HCT116 (cell line): ENCODE measurements at regions not wholly inside any gene's neighbourhood (a gene's known extent, or its start where the extent isn't known, plus 50 kb on each side); places are given as distances from the start of the nearest gene placed in this dataset.

Experiments
- ATAC-seq: fragments of 200-7000 bp; cut with Tn5 transposase; 2 replicates; pipeline ENCODE4 v1.9.1; 2020; ENCODE audit warnings: mild to moderate bottlenecking, moderate library complexity
- BruUV-seq: library from RNA; stranded (reverse); fragments of 400-500 nt; replicated peaks from 2 replicates; lab custom pipeline; 2021; lab: Mats Ljungman, UMichigan
- CTCF ChIA-PET: fragments of 300-600 bp; sonication (Branson Sonifier 250); formaldehyde crosslinking; loops from one replicate; lab custom pipeline; 2021; ENCODE audit warnings: antibody characterized with exemption; lab: Charles Lee
- POLR2A ChIA-PET: fragments of 300-600, 350-600 bp; sonication (Branson Sonifier 250); formaldehyde crosslinking; loops from one replicate; lab custom pipeline; 2021; ENCODE audit warnings: antibody characterized with exemption; lab: Charles Lee
- RAD21 ChIA-PET, 2 experiments: fragments of 300-600 bp; sonication (Branson Sonifier 250); formaldehyde crosslinking; loops; one replicate each; lab custom pipeline; 2023; ENCODE audit warnings: low total read pairs in 2 of 2; ENCODE audit not compliant: uncharacterized antibody in 2 of 2, unreplicated experiment in 2 of 2, low non-redundant PET in 1 of 2; lab: Charles Lee
- DNase-seq: peaks from one replicate; pipeline ENCODE4 v3.0.0-alpha.2; 2010; ENCODE audit warnings: low read depth, low spot score
- H2AFZ ChIP-seq: fragments of 200-600 bp; shearing (Covaris generic), sonication (generic); 2 replicates; pipeline ENCODE4 v1.6.1; 2017; ENCODE audit warnings: low read depth, mixed run types, mixed read lengths, antibody characterized with exemption, low read length; ENCODE audit not compliant: poor library complexity, severe bottlenecking
- H3K27ac ChIP-seq: 2 replicates; pipeline ENCODE4 v1.5.1; 2012; ENCODE audit warnings: low read depth, low read length
- H3K27me3 ChIP-seq: fragments of 200-600 bp; sonication (generic); 2 replicates; pipeline ENCODE4 v1.6.1; 2016; ENCODE audit warnings: mixed run types, low read length, mixed read lengths; ENCODE audit not compliant: insufficient read depth
- H3K36me3 ChIP-seq, 2 experiments: fragments of 200-500 bp in 1 of 2; fragments of 200-600 bp in 1 of 2; sonication (Bioruptor generic) in 1 of 2; sonication (generic) in 1 of 2; 2 replicates each; pipeline versions ENCODE4 v1.5.1 to v1.6.1; 2014 to 2016; ENCODE audit warnings: low read length in 2 of 2, inconsistent platforms in 1 of 2, mixed read lengths in 1 of 2, mixed run types in 1 of 2; ENCODE audit not compliant: insufficient read depth in 2 of 2, control insufficient read depth in 1 of 2
- H3K4me1 ChIP-seq, 2 experiments: fragments of 200-600 bp in 1 of 2; sonication (generic) in 1 of 2; 2 replicates each; pipeline versions ENCODE4 v1.5.1 to v1.6.1; 2012 to 2017; ENCODE audit warnings: low read length in 2 of 2, inconsistent platforms in 1 of 2, mild to moderate bottlenecking in 1 of 2, mixed read lengths in 1 of 2, mixed run types in 1 of 2, moderate library complexity in 1 of 2; ENCODE audit not compliant: insufficient read depth in 2 of 2, control insufficient read depth in 1 of 2
- H3K4me2 ChIP-seq: fragments of 200-600 bp; sonication (generic); 2 replicates; pipeline ENCODE4 v1.6.1; 2017; ENCODE audit warnings: mixed run types, low read length, mixed read lengths
- H3K4me3 ChIP-seq, 2 experiments: fragments of 200-600 bp in 1 of 2; sonication (generic) in 1 of 2; replicated peaks in 1 of 2; 2 replicates each; pipeline ENCODE4 v1.5.1; 2011 to 2016; ENCODE audit warnings: low read length in 2 of 2, control low read depth in 1 of 2, low read depth in 1 of 2, mild to moderate bottlenecking in 1 of 2, mixed read lengths in 1 of 2, mixed run types in 1 of 2
- H3K79me2 ChIP-seq: fragments of 200-600 bp; sonication (generic); 2 replicates; pipeline ENCODE4 v1.6.1; 2017; ENCODE audit warnings: mild to moderate bottlenecking, mixed run types, low read length, moderate library complexity, mixed read lengths; ENCODE audit not compliant: insufficient read depth
- H3K9ac ChIP-seq: fragments of 200-600 bp; sonication (generic); 2 replicates; pipeline ENCODE4 v1.6.1; 2016; ENCODE audit warnings: low read length, mixed read lengths
- H3K9me2 ChIP-seq: fragments of 200-600 bp; sonication (generic), shearing (Covaris generic); 2 replicates; pipeline ENCODE4 v1.6.1; 2017; ENCODE audit warnings: mixed run types, mild to moderate bottlenecking, moderate library complexity; ENCODE audit not compliant: insufficient read depth
- H3K9me3 ChIP-seq, 2 experiments: fragments of 200-500 bp in 1 of 2; fragments of 200-600 bp in 1 of 2; sonication (Bioruptor generic) in 1 of 2; sonication (generic) in 1 of 2; 2 replicates each; pipeline ENCODE4 v1.6.1; 2014 to 2017; ENCODE audit warnings: low read length in 2 of 2, mixed read lengths in 2 of 2, inconsistent platforms in 1 of 2, low read depth in 1 of 2, mild to moderate bottlenecking in 1 of 2, mixed run types in 1 of 2, moderate library complexity in 1 of 2; ENCODE audit not compliant: control insufficient read depth in 1 of 2, insufficient read depth in 1 of 2
- H4K20me1 ChIP-seq: fragments of 200-600 bp; sonication (generic), shearing (Covaris generic); 2 replicates; pipeline ENCODE4 v1.6.1; 2017; ENCODE audit warnings: mixed run types, mild to moderate bottlenecking, moderate library complexity; ENCODE audit not compliant: insufficient read depth
- EGR1 ChIP-seq: IDR thresholded peaks from 2 replicates; pipeline ENCODE4 v1.6.1; 2012; ENCODE audit warnings: low read depth
- ELF1 ChIP-seq: IDR thresholded peaks from 2 replicates; pipeline ENCODE4 v1.6.1; 2012; ENCODE audit warnings: low read depth, borderline replicate concordance
- EZH2 ChIP-seq: fragments of 200-600 bp; sonication (generic); IDR thresholded peaks from 2 replicates; pipeline ENCODE4 v1.6.1; 2017; ENCODE audit warnings: antibody characterized with exemption, mixed run types
- EZH2phosphoT487 ChIP-seq: fragments of 200-600 bp; IDR thresholded peaks from 2 replicates; pipeline ENCODE4 v1.6.1; 2018; ENCODE audit warnings: antibody characterized with exemption, borderline replicate concordance
- FOSL1 ChIP-seq: IDR thresholded peaks from 2 replicates; pipeline ENCODE4 v1.6.1; 2012; ENCODE audit warnings: low read depth
- JUND ChIP-seq: IDR thresholded peaks from 2 replicates; pipeline ENCODE4 v1.6.1; 2012
- POLR2AphosphoS5 ChIP-seq: IDR thresholded peaks from 2 replicates; pipeline ENCODE4 v1.6.1; 2011; ENCODE audit warnings: mild to moderate bottlenecking, low read depth, low read length, moderate library complexity
- RAD21 ChIP-seq: IDR thresholded peaks from 2 replicates; pipeline ENCODE4 v1.6.1; 2012; ENCODE audit warnings: low read depth, mild to moderate bottlenecking
- YY1 ChIP-seq: IDR thresholded peaks from 2 replicates; pipeline ENCODE4 v1.6.1; 2011; ENCODE audit warnings: low read length, low read depth, moderate library complexity, mild to moderate bottlenecking; ENCODE audit not compliant: insufficient replicate concordance; ENCODE audit errors: extremely low read depth
- ZBTB33 ChIP-seq: IDR thresholded peaks from 2 replicates; pipeline ENCODE4 v1.6.1; 2011; ENCODE audit warnings: mild to moderate bottlenecking, low read length, moderate library complexity; ENCODE audit not compliant: insufficient replicate concordance; ENCODE audit errors: extremely low read depth
- intact Hi-C: fragments of 100-400 bp; cut with micrococcal nuclease; formaldehyde crosslinking; loops from 2 replicates; pipeline ENCODE4 v1.10.0; 2022
- TF ChIP-seq, protein P1 (sequence below): IDR thresholded peaks from 2 replicates; pipeline ENCODE4 v1.6.1; 2012; ENCODE audit warnings: low read depth
- TF ChIP-seq, protein P2 (sequence below): IDR thresholded peaks from 2 replicates; pipeline ENCODE4 v1.6.1; 2012
- TF ChIP-seq, protein P3 (sequence below): IDR thresholded peaks from 2 replicates; pipeline ENCODE4 v1.6.1; 2012

GRCh38 chr22:27196606-27197005 lies 539.2 kb downstream of the MIAT start:
- TF ChIP-seq EZH2 (no peak), RAD21 (no peak), FOSL1 (no peak), POLR2AphosphoS5 (no peak)
- TF ChIP-seq, protein P1, sequence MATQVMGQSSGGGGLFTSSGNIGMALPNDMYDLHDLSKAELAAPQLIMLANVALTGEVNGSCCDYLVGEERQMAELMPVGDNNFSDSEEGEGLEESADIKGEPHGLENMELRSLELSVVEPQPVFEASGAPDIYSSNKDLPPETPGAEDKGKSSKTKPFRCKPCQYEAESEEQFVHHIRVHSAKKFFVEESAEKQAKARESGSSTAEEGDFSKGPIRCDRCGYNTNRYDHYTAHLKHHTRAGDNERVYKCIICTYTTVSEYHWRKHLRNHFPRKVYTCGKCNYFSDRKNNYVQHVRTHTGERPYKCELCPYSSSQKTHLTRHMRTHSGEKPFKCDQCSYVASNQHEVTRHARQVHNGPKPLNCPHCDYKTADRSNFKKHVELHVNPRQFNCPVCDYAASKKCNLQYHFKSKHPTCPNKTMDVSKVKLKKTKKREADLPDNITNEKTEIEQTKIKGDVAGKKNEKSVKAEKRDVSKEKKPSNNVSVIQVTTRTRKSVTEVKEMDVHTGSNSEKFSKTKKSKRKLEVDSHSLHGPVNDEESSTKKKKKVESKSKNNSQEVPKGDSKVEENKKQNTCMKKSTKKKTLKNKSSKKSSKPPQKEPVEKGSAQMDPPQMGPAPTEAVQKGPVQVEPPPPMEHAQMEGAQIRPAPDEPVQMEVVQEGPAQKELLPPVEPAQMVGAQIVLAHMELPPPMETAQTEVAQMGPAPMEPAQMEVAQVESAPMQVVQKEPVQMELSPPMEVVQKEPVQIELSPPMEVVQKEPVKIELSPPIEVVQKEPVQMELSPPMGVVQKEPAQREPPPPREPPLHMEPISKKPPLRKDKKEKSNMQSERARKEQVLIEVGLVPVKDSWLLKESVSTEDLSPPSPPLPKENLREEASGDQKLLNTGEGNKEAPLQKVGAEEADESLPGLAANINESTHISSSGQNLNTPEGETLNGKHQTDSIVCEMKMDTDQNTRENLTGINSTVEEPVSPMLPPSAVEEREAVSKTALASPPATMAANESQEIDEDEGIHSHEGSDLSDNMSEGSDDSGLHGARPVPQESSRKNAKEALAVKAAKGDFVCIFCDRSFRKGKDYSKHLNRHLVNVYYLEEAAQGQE: no peak
- ChIA-PET CTCF (no interaction called here), POLR2A (no interaction called here), RAD21 (no interaction called here)
- Histone ChIP-seq H3K9me3 (no peaks in the 10 kb centered on the region), H3K27ac (no peak overlapping the region), H3K4me3 (no peak overlapping the region), H3K27me3 (no peaks in the 10 kb centered on the region), H3K79me2 (no peaks in the 10 kb centered on the region), H3K9me2 (no peaks in the 10 kb centered on the region), H3K9ac (no peak overlapping the region), H3K36me3 (no peaks in the 10 kb centered on the region), H2AFZ (no peak overlapping the region), H3K4me1 (no peaks in the 10 kb centered on the region), H4K20me1 (no peaks in the 10 kb centered on the region), H3K4me2 (no peak overlapping the region)
- intact Hi-C loops: no loop called here
- DNase-seq: no peak
- BruUV-seq: no TSS peak
- no peak for ATAC-seq

DNA sequence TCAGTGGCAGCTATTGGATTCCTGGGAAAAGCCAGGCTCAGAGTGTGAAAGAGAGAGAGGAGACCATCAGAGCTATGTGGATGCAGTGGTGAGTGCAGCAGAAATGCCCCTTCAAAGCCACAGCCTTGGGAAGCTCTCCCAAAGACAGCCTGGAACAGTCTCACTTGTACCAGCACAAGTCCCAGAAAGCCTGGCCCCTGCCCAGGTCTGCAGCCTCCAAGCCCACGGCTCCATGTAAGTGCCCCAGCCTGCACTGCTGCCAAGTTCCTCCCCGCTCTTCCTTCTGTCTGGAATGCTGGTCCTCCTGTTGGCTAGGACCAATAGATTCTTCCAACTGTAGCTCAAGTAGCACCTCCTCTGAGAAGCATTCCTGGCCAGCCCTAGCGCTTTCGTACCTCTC lies 539.7 kb downstream of the MIAT start:
- no peaks in the 10 kb centered on the region for H3K27me3 ChIP-seq
- H4K20me1 ChIP-seq: no peaks in the 10 kb centered on the region
- no peak overlapping the region for H3K4me3 ChIP-seq
- ChIA-PET CTCF (no interaction called here), POLR2A (no interaction called here), RAD21 (no interaction called here)
- DNase-seq (no peak), ATAC-seq (no peak)
- H3K4me2 ChIP-seq: no peak overlapping the region
- no peaks in the 10 kb centered on the region for H3K79me2 ChIP-seq
- H3K9me3 ChIP-seq: no peaks in the 10 kb centered on the region
- H3K9ac ChIP-seq: no peak overlapping the region
- intact Hi-C loops: no loop called here
- H3K4me1 ChIP-seq: peaks cover 3 to 4% of the 10 kb centered on the region in 2 experiments
- no peak overlapping the region for H2AFZ ChIP-seq
- no peak overlapping the region for H3K27ac ChIP-seq
- H3K9me2 ChIP-seq: no peaks in the 10 kb centered on the region
- no TSS peak for BruUV-seq
- no peaks in the 10 kb centered on the region for H3K36me3 ChIP-seq
- TF ChIP-seq YY1: no peak
- TF ChIP-seq POLR2AphosphoS5: no peak
- TF ChIP-seq EZH2phosphoT487: no peak
- TF ChIP-seq ZBTB33: no peak
- no peak for TF ChIP-seq JUND
- no peak for TF ChIP-seq ELF1
- TF ChIP-seq FOSL1: no peak
- TF ChIP-seq, protein P2, sequence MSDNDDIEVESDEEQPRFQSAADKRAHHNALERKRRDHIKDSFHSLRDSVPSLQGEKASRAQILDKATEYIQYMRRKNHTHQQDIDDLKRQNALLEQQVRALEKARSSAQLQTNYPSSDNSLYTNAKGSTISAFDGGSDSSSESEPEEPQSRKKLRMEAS: no peak
- no peak for TF ChIP-seq EGR1
- TF ChIP-seq, protein P3, sequence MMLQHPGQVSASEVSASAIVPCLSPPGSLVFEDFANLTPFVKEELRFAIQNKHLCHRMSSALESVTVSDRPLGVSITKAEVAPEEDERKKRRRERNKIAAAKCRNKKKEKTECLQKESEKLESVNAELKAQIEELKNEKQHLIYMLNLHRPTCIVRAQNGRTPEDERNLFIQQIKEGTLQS: no peak
